ENCODE measurements at regions not wholly inside any gene's neighbourhood (a gene's known extent, or its start where the extent isn't known, plus 50 kb on each side); places are given as distances from the start of the nearest gene placed in this dataset.

DNA sequence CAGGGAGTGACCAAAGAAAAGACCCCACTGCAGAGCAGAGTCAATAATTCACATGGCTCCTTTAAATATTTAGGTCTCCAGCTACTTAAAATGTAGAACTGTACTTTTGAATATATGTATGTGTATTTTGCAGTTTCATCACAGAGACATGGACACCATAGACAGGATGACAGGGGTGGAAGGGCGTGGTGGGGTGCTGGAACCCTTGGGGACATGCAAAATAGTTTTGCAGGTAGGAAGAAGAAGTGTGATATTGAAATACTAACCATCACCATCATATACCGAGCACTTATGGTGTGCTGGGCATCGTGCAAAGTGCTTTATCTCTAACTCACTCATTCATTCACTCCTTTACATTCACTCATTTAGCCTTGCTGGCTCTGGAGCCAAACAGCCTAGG, 72.5 kb upstream of the IGSF21 start:
- TF ChIP-seq FOXP2 (optimal IDR thresholded peaks at IDR 0.05; ENCODE audit: borderline replicate concordance, extremely low read depth, extremely low read length, insufficient read depth): no peak
- no peak for TF ChIP-seq POLR2AphosphoS5 (IDR thresholded peaks at IDR 0.05; ENCODE audit: low read depth, low read length)
- TF ChIP-seq SIN3A (IDR thresholded peaks at IDR 0.05; ENCODE audit: borderline replicate concordance, insufficient read depth, low read length): no peak
- TF ChIP-seq TAF1 (IDR thresholded peaks at IDR 0.05; ENCODE audit: borderline replicate concordance, insufficient read depth, low read length): no peak
- TF ChIP-seq, protein P1, sequence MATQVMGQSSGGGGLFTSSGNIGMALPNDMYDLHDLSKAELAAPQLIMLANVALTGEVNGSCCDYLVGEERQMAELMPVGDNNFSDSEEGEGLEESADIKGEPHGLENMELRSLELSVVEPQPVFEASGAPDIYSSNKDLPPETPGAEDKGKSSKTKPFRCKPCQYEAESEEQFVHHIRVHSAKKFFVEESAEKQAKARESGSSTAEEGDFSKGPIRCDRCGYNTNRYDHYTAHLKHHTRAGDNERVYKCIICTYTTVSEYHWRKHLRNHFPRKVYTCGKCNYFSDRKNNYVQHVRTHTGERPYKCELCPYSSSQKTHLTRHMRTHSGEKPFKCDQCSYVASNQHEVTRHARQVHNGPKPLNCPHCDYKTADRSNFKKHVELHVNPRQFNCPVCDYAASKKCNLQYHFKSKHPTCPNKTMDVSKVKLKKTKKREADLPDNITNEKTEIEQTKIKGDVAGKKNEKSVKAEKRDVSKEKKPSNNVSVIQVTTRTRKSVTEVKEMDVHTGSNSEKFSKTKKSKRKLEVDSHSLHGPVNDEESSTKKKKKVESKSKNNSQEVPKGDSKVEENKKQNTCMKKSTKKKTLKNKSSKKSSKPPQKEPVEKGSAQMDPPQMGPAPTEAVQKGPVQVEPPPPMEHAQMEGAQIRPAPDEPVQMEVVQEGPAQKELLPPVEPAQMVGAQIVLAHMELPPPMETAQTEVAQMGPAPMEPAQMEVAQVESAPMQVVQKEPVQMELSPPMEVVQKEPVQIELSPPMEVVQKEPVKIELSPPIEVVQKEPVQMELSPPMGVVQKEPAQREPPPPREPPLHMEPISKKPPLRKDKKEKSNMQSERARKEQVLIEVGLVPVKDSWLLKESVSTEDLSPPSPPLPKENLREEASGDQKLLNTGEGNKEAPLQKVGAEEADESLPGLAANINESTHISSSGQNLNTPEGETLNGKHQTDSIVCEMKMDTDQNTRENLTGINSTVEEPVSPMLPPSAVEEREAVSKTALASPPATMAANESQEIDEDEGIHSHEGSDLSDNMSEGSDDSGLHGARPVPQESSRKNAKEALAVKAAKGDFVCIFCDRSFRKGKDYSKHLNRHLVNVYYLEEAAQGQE (IDR thresholded peaks at IDR 0.05; ENCODE audit: insufficient read depth in 1 of 2, low read depth in 2 of 2, low read length in 2 of 2): no peak

DNA sequence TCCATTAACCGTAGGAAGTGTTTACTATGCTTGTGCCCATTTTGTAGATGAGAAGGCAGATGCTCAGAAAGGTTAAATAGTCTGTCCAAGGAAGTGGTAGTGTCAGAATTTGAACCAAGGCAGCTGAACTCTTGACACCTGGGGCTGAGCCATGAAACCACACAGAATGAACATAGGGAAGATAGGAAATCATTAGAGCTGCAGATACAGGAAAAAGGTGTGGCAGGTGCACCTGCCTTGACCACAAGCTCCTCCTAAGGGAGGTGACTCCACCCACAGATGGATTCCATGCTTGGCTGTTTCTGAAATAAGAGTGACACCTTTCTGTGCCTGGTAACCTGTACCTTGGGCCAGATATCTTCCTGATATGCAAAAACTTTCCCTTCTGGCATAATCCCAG, 69.9 kb upstream of the IGSF21 start:
- TF ChIP-seq FOXP2 (optimal IDR thresholded peaks at IDR 0.05; ENCODE audit: borderline replicate concordance, extremely low read depth, extremely low read length, insufficient read depth) (no peak), TAF1 (IDR thresholded peaks at IDR 0.05; ENCODE audit: borderline replicate concordance, insufficient read depth, low read length) (no peak), POLR2AphosphoS5 (IDR thresholded peaks at IDR 0.05; ENCODE audit: low read depth, low read length) (no peak), SIN3A (IDR thresholded peaks at IDR 0.05; ENCODE audit: borderline replicate concordance, insufficient read depth, low read length) (no peak)
- TF ChIP-seq, protein P1 (IDR thresholded peaks at IDR 0.05; ENCODE audit: insufficient read depth in 1 of 2, low read depth in 2 of 2, low read length in 2 of 2): no peak

DNA sequence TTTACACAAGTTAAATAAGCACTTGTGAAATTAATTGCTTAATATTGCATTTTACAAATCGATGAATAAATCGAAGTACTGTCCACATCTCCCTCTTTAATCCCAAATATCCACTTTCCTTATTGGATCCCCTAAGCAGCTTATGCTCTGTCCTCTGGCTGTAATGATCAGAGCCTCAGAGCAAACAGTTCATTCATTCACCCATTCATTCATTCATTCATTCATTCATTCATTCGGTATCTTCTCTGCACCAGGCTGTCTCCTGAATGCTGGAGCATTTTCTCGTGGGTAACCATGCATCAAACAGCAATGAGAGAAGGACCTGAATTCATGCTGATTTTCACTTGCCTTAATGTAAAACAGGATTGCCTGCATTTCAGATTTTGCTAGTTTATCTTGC, 69.5 kb upstream of the IGSF21 start:
- TF ChIP-seq FOXP2 (optimal IDR thresholded peaks at IDR 0.05; ENCODE audit: borderline replicate concordance, extremely low read depth, extremely low read length, insufficient read depth) (no peak), SIN3A (IDR thresholded peaks at IDR 0.05; ENCODE audit: borderline replicate concordance, insufficient read depth, low read length) (no peak), POLR2AphosphoS5 (IDR thresholded peaks at IDR 0.05; ENCODE audit: low read depth, low read length) (no peak), TAF1 (IDR thresholded peaks at IDR 0.05; ENCODE audit: borderline replicate concordance, insufficient read depth, low read length) (no peak)
- TF ChIP-seq, protein P1 (IDR thresholded peaks at IDR 0.05; ENCODE audit: insufficient read depth in 1 of 2, low read depth in 2 of 2, low read length in 2 of 2): no peak

- TF ChIP-seq, protein P1 (IDR thresholded peaks at IDR 0.05; ENCODE audit: insufficient read depth in 1 of 2, low read depth in 2 of 2, low read length in 2 of 2): no peak
- TF ChIP-seq POLR2AphosphoS5 (IDR thresholded peaks at IDR 0.05; ENCODE audit: low read depth, low read length) (no peak), SIN3A (IDR thresholded peaks at IDR 0.05; ENCODE audit: borderline replicate concordance, insufficient read depth, low read length) (no peak), TAF1 (IDR thresholded peaks at IDR 0.05; ENCODE audit: borderline replicate concordance, insufficient read depth, low read length) (no peak), FOXP2 (optimal IDR thresholded peaks at IDR 0.05; ENCODE audit: borderline replicate concordance, extremely low read depth, extremely low read length, insufficient read depth) (no peak)
These were observed 68.5 kb upstream of the IGSF21 start for GRCh38 chr1:18039102-18039501.

- TF ChIP-seq POLR2AphosphoS5 (IDR thresholded peaks at IDR 0.05; ENCODE audit: low read depth, low read length): no peak
- TF ChIP-seq TAF1 (IDR thresholded peaks at IDR 0.05; ENCODE audit: borderline replicate concordance, insufficient read depth, low read length): no peak
These were observed 66.5 kb upstream of the IGSF21 start for GRCh38 chr1:18041102-18041501.
